Left lung (tissue), 4 donors: ENCODE measurements at regions not wholly inside any gene's neighbourhood (a gene's known extent, or its start where the extent isn't known, plus 50 kb on each side); places are given as distances from the start of the nearest gene placed in this dataset.

Source experiments
- ATAC-seq: fragments of 200-7000 bp; cut with Tn5 transposase; one replicate; pipeline ENCODE4 v1.9.1; 2020; ENCODE audit warnings: moderate library complexity
- DNase-seq, 4 donors: peaks; one replicate each; pipeline ENCODE4 v3.0.0-alpha.2; 2013 to 2020
- H3K27ac ChIP-seq, 2 donors: fragments of 200-600 bp; sonication (generic) in 1 of 2; one replicate each; pipeline versions ENCODE4 v1.5.0 to v1.8.0; 2020 to 2021
- H3K27me3 ChIP-seq, 2 donors: fragments of 200-600 bp; sonication (generic) in 1 of 2; one replicate each; pipeline versions ENCODE4 v1.5.0 to v1.8.0; 2020 to 2021
- H3K36me3 ChIP-seq, 2 donors: fragments of 200-600 bp; sonication (generic) in 1 of 2; one replicate each; pipeline versions ENCODE4 v1.5.0 to v1.8.0; 2020 to 2021
- H3K4me1 ChIP-seq, 2 donors: fragments of 200-600 bp; one replicate each; pipeline ENCODE4 v1.8.0; 2021
- H3K4me3 ChIP-seq, 2 donors: fragments of 200-600 bp; sonication (generic) in 1 of 2; one replicate each; pipeline versions ENCODE4 v1.5.0 to v1.8.0; 2020 to 2021; ENCODE audit warnings: mild to moderate bottlenecking in 1 of 2
- H3K9me3 ChIP-seq, 2 donors: fragments of 200-600 bp; sonication (generic) in 1 of 2; one replicate each; pipeline versions ENCODE4 v1.5.0 to v1.8.0; 2020 to 2021
- intact Hi-C, 2 donors: fragments of 100-400 bp; cut with DNase I; formaldehyde crosslinking; loops; one replicate each; pipeline versions ENCODE4 v1.11.2 to v1.14.2; 2022
- TF ChIP-seq, protein P1 (sequence below), 2 donors: fragments of 200-600 bp; sonication (generic) in 1 of 2; IDR thresholded peaks; one replicate each; pipeline versions ENCODE4 v1.5.0 to v1.8.0; 2021; ENCODE audit warnings: antibody characterized with exemption in 2 of 2
- donor health status: DM: no; HTN: yes; CAD: no.
- donor health status: DM: no; HTN: no; CAD: no.

DNA sequence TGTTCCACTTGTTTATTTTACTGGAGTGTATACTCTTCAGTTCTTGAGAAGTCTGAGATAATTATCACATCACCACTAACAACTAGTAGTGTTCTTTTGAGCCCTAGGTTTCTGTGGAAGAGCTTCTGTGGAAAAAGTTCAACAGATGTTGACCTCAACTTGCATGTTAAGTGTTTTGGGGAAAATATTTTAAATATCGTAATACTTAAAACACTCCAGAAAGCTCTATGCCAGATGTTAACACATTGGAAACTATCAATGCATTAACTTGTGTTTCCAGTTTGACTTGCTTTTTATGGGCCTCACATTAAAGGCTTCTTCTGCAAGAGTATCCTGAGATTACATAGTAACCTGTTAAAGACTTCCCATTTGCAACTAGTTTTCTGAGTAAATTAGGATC is 173.1 kb downstream of the DUSP6 start:
- intact Hi-C loops = no loop called here
- Histone ChIP-seq H3K27me3 (no peaks in the 10 kb centered on the region), H3K36me3 (no peaks in the 10 kb centered on the region), H3K9me3 (no peaks in the 10 kb centered on the region), H3K4me3 (no peak overlapping the region), H3K27ac (peak overlapping the region in 1 of 2 donors; percentile 31), H3K4me1 (peaks cover 6 to 37% of the 10 kb centered on the region in 2 donors)
- DNase-seq (no peak), ATAC-seq (no peak)
- TF ChIP-seq, protein P1, sequence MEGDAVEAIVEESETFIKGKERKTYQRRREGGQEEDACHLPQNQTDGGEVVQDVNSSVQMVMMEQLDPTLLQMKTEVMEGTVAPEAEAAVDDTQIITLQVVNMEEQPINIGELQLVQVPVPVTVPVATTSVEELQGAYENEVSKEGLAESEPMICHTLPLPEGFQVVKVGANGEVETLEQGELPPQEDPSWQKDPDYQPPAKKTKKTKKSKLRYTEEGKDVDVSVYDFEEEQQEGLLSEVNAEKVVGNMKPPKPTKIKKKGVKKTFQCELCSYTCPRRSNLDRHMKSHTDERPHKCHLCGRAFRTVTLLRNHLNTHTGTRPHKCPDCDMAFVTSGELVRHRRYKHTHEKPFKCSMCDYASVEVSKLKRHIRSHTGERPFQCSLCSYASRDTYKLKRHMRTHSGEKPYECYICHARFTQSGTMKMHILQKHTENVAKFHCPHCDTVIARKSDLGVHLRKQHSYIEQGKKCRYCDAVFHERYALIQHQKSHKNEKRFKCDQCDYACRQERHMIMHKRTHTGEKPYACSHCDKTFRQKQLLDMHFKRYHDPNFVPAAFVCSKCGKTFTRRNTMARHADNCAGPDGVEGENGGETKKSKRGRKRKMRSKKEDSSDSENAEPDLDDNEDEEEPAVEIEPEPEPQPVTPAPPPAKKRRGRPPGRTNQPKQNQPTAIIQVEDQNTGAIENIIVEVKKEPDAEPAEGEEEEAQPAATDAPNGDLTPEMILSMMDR (IDR thresholded peaks at IDR 0.05) = no peak

DNA sequence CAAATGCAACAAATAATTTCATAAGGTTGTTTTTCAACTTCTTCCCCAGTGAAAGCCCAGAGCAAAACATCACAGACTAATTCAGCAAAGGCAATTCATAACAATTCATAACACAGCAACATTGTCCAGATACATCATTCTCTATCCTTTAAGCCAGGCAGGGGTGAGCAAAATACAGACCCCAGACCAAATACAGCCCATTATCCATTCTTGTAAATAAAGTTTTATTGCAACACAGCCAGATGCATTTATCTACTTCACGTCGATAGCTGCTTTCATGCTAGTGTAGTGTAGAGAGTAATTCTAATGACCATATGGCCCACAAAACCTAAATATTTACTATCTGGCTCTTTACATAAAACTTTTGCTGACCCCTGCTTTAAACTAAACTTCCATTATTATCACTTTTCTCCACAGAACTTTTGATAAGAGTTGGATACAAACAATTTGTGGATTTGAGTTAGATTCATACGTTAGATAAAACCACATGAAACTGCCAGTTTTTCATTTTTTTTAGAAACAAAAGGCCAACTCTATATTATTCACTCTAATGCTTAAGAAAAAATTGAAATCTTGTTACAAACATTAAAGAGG is 174.4 kb downstream of the DUSP6 start:
- no peaks in the 10 kb centered on the region for H3K36me3 ChIP-seq
- no peak for ATAC-seq
- TF ChIP-seq, protein P1 (IDR thresholded peaks at IDR 0.05) = no peak
- no peak for DNase-seq
- no peaks in the 10 kb centered on the region for H3K27me3 ChIP-seq
- H3K9me3 ChIP-seq = no peaks in the 10 kb centered on the region
- intact Hi-C loops = no loop called here
- H3K4me3 ChIP-seq = no peak overlapping the region
- H3K27ac ChIP-seq = no peak overlapping the region
- peaks cover 6 to 38% of the 10 kb centered on the region in 2 donors for H3K4me1 ChIP-seq

DNA sequence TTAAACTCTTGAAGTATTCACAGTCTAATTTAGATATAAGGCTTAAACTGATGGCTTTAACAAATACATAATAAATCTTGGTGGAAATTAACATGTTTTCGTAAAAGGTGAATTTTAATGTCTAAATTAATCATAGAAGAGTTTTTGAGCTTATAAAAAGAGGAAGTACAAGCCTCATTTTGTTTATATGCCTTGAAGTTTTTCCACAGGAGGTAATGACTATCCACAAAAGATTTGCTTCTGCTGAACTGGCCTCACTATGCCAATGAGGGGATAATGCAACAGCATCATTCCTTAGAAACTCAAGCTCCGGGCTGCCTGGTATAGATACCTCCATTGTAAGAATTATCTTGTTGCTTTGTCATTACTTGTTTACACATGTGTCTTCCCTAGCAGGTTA is 175.6 kb downstream of the DUSP6 start:
- Histone ChIP-seq H3K27ac (no peak overlapping the region), H3K4me3 (no peak overlapping the region), H3K4me1 (peaks cover 6 to 34% of the 10 kb centered on the region in 2 donors), H3K36me3 (no peaks in the 10 kb centered on the region), H3K27me3 (no peaks in the 10 kb centered on the region), H3K9me3 (no peaks in the 10 kb centered on the region)
- no peak for ATAC-seq
- DNase-seq = no peak
- TF ChIP-seq, protein P1 (IDR thresholded peaks at IDR 0.05) = no peak
- intact Hi-C loops = no loop called here

DNA sequence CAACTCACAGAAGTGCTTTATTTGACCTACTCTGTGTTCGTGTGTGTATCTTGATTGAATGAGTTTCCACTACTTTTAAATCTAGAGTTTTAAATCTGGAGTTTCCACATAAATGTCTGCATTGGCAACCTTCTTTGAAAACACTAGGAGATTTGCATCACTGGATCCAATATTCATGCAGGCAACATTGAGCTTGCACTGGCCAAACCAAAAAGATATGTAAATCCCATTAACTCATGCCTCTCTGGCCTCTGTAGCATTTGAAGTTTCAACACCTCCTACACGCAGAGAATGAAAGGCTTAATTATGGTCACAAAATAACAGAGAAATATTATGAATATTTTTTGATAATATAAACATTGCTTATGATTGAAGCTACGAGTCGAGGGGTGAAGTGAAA is 178.6 kb downstream of the DUSP6 start:
- Histone ChIP-seq H3K36me3 (no peaks in the 10 kb centered on the region), H3K9me3 (no peaks in the 10 kb centered on the region), H3K4me3 (no peak overlapping the region), H3K27me3 (no peaks in the 10 kb centered on the region), H3K27ac (no peak overlapping the region), H3K4me1 (peaks cover 0 to 9% of the 10 kb centered on the region in 2 donors)
- TF ChIP-seq, protein P1 (IDR thresholded peaks at IDR 0.05) = no peak
- no peak for ATAC-seq
- intact Hi-C loops = no loop called here
- DNase-seq = no peak

DNA sequence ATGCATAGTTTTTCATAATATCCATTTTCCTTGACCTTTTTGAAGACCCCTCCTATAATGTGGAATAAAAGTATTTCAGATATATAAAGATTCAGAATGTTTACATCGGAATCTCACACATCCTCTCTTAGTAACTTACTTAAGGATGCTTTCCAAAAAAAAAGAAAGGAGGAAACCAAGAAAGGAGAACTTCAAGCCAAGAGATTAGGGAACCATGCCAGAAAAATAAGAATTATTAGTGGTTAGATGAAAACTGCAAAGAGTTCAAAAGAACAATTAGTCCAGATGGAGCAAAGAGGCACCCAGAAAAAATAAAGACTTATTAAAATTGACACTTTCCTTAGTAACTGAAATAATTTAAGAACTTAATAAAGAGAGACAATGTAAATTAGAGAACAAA is 179.2 kb downstream of the DUSP6 start:
- no peak for DNase-seq
- no peak overlapping the region for H3K4me3 ChIP-seq
- intact Hi-C loops = no loop called here

More for the DNA sequence above, 179.2 kb downstream of the DUSP6 start:
- H3K9me3 ChIP-seq = no peaks in the 10 kb centered on the region
- peaks cover 0 to 9% of the 10 kb centered on the region in 2 donors for H3K4me1 ChIP-seq
- no peak for ATAC-seq
- no peak overlapping the region for H3K27ac ChIP-seq
- H3K36me3 ChIP-seq = no peaks in the 10 kb centered on the region
- TF ChIP-seq, protein P1 (IDR thresholded peaks at IDR 0.05) = no peak
- H3K27me3 ChIP-seq = no peaks in the 10 kb centered on the region
